RCC 7860 (cell line): ENCODE measurements at regions not wholly inside any gene's neighbourhood (a gene's known extent, or its start where the extent isn't known, plus 50 kb on each side); places are given as distances from the start of the nearest gene placed in this dataset.
A peak's percentile ranks its signal among the peaks of the same experiment; 100 is the strongest.

Source experiments
- DNase-seq: peaks from one replicate; pipeline ENCODE4 v3.0.0-alpha.2; 2015; ENCODE audit warnings: low spot score
- FAIRE-seq: peaks from 2 replicates; lab custom pipeline; 2012; peaks lifted over from hg19 to GRCh38; lab: Jason Lieb, UNC

DNA sequence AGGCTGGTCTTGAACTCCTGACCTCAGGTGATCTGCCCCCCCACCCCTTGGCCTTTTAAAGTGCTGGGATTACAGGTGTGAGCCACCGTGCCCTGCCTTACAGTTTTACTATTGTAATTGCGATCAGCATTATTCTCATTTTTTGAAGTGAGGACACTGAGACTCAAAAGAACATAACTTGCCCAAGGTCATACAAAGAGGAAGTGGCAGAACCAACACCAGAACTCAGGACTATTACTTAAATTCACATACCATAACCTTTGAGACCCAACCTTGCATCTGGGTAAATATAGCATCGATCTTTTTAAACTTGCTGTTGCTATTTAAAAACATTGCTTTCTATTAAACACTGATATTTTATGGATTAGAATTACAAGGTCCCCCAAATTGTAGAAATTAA, 54.2 kb downstream of the FOXI1 start:
- DNase-seq (no peak), FAIRE-seq (no peak)

DNA sequence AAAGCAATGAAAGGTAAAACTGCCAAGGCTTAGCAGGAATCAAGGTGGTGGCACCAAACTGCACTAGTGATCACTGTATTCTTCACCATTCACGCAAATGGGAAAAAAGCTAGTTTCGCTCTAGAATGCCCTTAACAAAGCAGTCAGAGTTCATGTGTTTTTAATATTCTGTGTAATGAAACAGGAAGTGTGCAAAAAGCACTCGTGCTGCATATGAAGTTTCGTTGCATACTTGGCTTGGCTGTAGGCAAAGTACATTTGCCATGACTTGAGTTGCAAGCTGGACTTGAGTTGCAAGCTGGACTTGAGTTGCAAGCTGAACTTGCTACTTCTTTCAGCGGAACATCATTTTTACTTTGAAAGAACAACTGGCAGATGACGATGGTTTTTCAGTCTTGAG, 55.4 kb downstream of the FOXI1 start:
- FAIRE-seq (no peak), DNase-seq (no peak)

DNA sequence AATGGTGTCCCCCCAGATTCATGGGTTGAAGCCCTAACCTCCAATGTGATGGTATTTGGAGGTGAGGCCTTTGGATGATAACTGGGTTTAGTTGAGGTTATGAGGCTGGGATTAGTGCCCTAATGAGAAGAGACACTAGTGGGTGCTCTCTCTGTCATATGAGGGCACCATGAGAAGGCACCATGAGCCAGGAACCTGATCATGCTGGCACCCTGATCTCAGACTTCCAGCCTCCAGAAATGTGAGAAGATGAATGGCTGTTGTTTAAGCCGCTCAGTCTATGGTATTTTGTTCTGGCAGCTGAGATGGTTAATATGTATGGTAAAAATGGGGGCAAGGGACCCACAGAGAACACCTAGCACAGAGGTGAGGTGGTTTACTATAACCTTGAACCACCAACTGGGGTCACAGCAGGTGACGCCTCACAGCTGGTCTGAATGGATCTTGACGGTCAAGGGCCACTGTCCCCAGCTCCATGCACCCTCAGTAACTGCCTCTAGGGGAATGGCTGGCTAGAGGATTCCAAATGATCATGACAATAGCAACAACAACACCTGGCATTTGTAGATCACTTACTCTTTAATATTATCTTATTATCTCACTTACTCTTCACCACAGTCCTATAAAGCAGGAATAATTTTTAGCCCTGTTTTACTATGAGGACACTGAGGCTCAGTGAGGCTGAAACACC, 57.1 kb downstream of the FOXI1 start:
- FAIRE-seq, result no peak
- DNase-seq, result no peak

DNA sequence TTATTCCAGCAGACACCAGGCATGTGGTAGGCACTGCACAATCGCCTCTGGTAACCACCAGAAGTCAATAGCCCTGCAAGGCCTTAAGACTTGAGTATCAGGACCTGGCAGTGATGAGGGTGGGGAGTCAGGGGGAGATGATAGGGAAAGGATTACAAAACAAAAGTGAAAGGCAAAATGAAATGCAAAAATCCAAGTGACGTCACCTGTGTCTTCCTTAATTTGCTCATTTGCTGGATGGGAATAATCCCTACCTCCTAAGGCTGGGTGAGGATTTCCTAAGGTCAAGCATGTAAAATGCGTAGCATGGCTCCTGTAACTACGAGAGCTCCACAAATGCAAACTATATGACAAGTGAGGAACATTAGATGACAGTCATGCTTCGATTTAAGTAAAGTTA, 58.4 kb downstream of the FOXI1 start:
- FAIRE-seq (no peak), DNase-seq (no peak)

DNA sequence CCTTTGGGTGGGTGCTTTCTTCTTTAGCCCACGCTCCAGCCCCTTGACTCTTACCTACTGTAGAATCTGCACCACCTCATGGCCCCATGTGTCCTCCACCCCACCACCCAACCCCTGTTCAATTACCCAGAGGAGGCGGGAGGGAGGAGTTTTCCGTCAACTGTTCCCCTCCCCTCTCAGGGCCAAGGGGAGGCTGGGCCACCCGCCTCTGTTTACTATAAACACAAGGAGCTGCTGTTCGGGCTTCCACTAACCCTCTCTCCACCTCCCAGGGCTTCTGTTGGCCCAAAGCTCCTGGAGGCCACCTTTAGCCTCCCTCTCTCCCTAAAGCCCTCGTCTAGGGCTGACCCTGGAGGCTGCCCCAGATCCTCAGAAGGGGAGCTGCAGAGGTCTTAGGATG, 59.2 kb downstream of the FOXI1 start:
- DNase-seq (no peak), FAIRE-seq (no peak)

DNA sequence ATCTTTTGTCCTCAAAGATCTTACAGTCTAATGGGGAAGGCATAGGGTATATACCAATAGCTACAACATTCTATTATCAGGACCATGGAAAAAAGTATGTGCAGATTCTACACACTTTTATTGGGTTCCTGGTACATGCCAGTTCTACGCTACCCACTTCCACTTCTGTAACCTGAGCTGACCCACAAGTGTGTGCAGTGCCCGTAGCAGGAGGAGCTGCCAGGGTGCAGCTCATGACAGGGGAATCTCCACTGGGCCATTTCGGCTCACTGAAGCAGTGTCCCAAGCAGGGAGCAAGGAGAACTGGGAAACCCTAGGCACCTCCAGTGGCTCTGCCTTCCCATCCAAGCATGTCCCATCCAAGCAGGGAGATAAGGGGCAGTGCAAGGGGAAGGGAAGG, 60.4 kb downstream of the FOXI1 start:
- no peak for DNase-seq
- FAIRE-seq, result no peak

DNA sequence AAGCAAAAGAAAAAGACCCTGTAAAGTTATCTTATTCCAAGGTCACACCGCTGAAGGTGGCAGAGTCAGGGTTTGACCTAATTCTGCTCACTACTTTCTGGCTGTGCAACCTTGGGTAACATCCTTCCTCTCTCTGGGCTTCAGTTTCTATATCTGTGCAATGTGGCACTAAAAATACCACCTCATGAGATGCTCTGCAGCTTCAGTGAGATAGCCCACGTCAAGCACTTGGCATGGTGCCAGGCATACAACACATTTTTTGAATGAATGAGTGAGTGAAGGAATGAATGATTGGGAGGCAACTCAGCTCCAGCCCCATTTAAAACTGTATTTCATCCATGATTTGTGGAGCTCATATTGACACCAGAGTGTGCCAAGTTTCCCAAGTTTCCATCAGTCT, 62.3 kb downstream of the FOXI1 start:
- FAIRE-seq (no peak), DNase-seq (no peak)

DNA sequence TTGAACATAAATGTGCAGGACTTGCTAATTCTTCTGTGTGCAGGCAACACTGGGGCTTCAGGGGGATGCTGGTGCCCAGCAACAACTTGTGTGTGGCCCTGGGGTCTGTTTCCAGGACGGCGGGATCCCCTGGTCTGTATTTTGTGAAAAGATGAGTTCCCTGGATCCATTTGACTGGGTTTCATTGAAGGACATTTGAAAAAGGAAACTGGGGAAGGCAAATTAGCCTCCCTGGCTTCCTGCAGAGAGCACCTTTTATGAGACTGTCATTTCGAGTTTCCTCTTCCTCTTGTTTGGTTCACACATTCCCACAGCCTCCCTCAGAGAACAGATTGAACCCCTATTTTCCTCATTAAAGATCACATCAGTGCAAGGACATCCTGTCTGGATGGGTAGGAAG, 63.1 kb downstream of the FOXI1 start:
- FAIRE-seq, result no peak
- no peak for DNase-seq

DNA sequence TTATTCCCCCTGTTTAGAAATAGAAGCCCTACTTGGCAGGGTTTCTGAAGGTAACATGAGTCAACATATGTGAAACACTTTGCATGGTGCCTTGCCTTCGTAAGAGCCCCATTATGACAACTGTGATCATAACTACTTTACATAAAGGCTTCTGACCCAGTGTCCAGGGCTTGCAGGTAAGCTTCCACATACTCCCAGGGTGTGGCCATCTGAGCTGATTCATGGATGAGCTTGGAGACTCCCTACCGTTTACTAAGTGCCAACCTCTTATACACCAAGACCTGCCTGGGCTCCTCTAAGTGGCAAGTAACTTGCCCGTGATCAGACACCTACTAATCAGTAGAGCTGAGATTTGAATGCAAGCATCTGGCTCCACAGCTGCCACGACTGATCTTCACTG, 62.8 kb upstream of the C5orf58 start:
- DNase-seq, result no peak
- no peak for FAIRE-seq

DNA sequence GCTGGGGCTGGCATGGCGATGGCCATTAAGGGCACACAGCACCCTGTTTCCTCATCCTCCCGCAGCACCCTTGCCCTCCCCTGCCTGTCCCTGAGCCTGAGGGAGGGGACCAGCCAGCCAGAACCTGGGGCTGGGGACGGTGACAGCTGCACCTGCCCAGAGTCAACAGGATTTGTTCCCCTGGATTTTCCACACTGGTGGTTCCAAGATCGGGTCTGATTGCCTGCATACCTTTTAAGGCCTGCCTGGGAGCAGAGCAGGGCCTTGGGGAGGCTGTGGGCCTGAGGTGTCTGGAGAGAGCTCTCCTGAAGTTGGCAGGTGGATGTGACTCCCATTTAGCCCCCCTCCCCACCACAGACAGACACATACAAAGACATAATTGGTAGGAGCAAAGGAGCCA, 61.0 kb upstream of the C5orf58 start:
- FAIRE-seq (no peak), DNase-seq (no peak)

DNA sequence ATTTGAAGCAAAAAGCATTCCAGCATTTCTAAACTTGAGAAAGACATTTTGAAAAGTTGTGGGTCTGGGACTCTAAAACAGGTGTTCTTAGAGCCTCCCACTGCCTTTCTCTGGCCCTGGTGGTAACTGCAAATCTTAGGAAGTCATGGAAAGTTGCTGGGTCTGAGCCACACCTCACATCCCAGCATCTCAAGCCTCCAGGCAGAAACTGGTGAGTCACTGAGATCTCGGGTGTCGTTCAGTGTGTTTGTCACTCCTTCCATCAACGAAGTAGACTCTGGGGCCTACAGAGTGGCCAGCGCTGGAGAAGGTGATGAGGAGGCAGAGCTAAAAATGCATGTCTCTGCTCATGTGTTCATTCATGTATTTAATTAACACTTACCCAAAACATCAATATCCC, 59.6 kb upstream of the C5orf58 start:
- DNase-seq (peak; percentile 11), FAIRE-seq (no peak)

DNA sequence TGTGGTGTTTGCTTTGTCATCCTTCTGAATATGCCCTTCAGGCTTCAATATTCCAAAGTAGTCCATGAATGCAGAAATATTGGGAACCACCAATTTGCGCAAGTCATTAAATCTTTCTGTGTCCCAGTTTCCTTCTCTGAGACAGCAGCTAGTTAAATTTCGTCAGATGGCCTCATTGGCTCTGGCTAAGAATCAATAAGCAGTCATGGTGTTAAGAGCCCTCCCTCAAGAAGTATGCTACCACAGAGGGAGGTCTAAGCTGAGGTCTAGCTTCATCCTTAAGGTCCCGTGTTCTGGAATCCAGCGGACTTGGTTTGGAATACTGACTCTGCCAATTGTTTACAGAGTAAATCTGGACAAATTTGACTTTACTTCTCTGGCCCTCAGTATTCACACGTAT, 59.1 kb upstream of the C5orf58 start:
- FAIRE-seq (no peak), DNase-seq (no peak)

DNA sequence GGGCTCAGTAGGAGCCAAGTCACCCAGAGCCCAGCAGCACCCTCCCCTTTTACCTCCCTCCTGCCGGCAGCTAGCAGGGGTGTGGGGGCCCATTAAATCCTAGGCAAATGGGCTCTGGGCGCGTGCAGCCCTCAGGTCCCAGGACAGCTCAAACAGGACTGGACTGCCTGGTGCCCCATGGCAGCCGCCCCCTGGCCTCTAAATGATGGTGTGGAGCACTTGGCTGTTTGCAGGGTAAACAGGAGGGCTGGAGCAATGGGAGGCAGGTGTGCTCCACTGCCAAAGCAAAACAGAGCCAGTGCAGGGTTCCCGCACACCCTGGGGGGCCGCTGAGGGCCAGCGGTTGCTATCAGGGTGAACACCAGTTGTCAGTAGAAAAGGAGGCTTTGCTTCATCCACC, 55.9 kb upstream of the C5orf58 start:
- DNase-seq (no peak), FAIRE-seq (no peak)

DNA sequence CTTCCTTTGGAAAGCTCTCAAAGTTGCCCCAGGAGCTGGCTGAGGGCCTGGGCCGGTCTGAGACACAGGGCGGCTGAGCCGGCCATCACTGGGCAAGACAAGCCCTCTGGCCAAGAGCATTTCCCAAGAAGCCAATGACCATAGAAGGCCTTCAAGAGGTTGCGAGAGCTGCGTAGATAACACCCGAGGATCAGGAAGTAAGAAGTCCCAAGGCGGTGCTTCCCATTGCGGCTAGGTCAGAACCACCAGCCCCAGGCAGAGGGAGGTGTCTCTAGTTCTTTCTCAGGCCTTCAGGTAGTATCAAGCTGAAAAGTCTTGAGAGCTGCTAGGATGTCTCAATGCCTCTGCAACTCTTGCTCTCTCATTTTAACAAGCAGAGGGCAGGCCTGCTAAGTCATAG, 54.0 kb upstream of the C5orf58 start:
- FAIRE-seq (no peak), DNase-seq (no peak)

DNA sequence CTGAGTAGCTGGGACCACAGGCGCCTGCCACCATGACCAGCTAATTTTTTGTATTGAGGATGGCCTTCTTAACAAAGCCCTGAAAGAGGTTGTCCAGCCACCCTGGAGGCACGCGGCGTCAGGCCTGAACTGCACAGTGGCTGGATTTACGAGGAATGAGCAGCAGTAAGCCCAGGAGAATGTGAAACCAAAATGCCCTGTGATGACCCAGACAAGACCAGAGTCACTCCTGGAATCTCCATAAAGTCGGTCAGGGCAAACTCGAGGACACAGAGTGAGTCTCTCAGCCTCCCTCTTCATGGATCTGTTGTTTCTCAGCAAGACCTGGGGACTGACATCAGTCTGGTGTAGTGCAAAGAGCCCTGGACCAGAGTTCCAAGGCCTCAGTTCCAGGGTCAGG, 53.2 kb upstream of the C5orf58 start:
- DNase-seq (no peak), FAIRE-seq (no peak)

DNA sequence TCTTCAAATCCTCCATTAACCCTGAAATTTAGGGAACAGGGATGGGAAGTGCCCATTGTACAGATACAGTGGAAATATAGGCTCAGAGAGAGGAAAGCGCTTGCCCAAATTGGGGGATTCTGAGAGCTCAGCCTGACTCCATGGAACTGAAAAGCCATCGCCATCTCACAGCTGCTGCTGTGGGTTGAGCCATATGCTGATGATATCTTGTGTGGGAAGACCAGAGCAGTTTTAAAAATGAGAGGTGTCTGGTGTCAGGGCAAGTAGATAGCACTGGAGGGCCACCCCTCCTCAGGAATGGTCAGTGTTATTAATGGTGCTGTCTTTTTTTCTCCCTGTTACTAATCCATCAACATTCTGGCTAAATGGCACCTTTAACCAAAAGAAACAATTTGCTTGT, 50.9 kb upstream of the C5orf58 start:
- DNase-seq (no peak), FAIRE-seq (no peak)

DNA sequence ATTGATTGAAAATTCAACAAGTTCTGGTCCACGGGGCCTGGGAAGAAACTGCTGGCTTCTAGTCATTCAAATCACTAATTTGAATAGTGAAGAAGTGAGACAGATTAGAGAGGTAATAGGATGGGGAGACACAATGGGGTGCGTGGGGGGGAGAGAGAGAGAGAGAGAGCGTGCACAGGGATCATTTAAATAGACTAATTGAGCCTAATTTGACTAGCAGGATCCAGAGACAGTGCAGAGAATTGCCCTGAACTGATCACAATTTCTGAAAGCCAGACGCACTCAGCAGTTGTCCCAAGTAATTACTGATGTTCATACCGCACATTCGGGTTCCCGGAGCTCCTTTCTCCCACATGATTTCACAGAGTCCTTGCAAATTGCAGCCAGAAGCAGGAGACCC, 50.3 kb upstream of the C5orf58 start:
- DNase-seq (no peak), FAIRE-seq (no peak)
